HG02885 (cell line): ENCODE measurements at regions not wholly inside any gene's neighbourhood (a gene's known extent, or its start where the extent isn't known, plus 50 kb on each side); places are given as distances from the start of the nearest gene placed in this dataset.

Experiments
- ATAC-seq: cut with Tn5 transposase; IDR thresholded peaks from one replicate; pipeline ENCODE4 v1.9.1; 2021; ENCODE audit warnings: mild to moderate bottlenecking; ENCODE audit not compliant: unreplicated experiment, poor library complexity

DNA sequence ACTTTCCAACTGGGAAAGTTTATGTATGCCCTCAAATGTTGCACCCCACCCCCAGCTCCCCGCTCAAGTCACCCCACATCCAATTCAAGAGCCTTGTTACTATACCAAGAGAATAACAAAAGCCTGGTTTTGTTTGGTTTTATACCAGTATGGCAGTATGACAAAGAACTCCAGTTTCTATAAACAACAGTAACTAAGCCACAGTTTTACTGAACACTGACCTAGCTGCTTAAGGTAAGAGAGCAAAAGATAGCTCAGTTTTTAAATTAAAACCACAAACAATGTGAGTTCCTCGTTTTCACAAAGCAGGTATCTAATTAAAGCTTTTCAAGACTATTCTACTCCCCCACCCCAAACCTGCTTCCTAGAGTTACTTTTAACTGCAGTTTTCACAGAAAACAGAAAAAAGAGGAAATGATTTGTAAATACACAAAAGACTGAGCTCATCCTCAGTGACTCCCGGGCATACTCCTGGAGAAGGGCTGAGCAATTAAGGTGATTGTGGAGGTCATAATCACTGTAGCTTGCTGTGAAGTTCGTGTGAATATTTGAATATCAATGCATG, 59.3 kb upstream of the LHX8 start:
- ATAC-seq: no peak

DNA sequence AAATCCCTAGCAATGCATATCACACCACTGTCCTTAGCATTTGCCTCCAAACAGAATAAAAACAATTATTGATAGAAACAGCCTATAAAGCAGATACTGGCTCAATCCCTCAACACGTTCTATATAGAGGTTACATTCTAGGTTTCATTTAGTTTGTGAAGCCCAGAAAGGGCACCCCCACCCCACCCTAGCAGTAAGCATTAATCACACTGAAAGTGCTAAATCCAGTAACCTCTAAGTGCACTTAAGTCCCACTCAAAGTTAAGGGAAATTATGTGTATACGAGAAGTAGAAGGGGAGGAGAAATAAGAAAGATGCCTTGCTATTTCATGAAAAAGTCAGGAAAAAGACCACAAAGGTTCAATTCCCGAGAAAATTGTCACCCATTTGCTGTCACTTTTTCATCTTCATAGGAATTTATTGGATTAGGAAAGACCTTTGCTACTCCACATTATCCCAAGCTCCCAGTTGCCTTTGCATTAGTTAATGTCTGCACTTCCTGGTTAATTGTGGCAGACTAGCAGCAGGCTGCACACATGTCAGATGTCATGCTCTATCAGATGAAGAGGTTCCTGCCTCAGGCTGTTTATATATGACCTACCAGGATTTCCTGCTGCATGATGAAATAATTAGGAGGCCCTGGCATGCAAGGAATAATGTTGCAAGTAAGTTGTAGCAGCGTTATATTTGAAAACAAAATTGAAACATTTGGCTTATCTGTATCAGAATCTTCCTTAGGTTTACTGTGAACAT, 54.5 kb upstream of the LHX8 start:
- ATAC-seq: no peak

DNA sequence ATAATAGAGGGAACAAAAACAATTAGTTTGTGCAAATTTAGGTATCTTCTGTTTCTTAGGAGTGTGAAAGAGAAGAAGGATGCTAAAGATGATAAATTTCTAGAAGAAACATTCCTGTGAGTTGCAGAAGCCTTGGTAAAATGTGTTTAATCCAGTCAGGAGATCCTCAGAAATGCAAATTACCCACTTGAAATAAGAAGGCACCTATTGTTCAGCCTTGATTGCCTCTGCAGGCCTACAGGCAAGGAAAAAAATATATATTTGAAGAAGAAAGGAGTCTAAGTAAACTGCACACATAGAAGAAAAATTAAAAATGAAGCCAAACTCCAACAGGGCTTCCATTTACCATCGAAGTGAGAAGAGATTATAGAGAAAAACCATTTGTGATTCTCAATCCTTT, 51.0 kb upstream of the LHX8 start:
- no peak for ATAC-seq

DNA sequence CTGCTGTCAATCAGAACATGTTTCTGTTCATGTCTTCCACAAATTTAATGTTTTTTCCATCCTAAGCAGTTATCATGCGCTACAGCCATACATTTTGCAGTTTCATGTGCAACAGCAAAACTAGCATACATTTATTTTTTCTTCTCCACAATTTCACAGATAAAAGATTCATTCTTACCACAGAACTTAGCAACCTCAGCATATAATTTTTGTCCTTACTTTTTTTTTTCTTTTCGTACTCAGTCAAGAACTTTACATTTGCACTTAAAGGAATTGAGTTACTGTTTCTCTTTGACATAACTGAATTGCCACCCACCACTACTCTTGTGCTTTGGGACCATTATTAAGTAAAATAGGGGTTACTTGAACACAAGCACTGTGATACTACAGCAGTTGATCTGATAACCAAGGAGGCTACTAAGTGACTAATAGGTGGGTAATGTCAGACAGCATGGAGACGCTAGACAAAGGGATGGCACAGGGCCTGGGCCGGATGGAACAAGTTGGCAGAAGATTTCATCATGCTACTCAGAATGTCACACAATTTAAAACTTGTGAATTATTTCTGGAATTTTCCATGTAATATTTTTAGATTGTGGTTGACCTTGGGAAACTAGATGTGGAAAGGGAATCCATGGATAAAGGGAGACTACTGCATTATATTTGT, 50.2 kb upstream of the LHX8 start:
- ATAC-seq: no peak
